GM12878 (cell line): ENCODE measurements at regions not wholly inside any gene's neighbourhood (a gene's known extent, or its start where the extent isn't known, plus 50 kb on each side); places are given as distances from the start of the nearest gene placed in this dataset.

Source experiments
- CHD4 ChIP-seq: fragments of 200-600 bp; sonication (generic); IDR thresholded peaks from 2 replicates; pipeline ENCODE4 v1.6.1; 2016; ENCODE audit warnings: mild to moderate bottlenecking
- ETV6 ChIP-seq, 2 experiments: fragments of 450-650 bp in 1 of 2; IDR thresholded peaks in 1 of 2; conservative IDR thresholded peaks in 1 of 2; 2 replicates each; pipeline ENCODE4 v1.6.1; 2014; ENCODE audit warnings: antibody characterized with exemption in 1 of 2, borderline replicate concordance in 1 of 2, low read depth in 1 of 2, mild to moderate bottlenecking in 1 of 2, moderate library complexity in 1 of 2
- FOS ChIP-seq: IDR thresholded peaks from 3 replicates; pipeline ENCODE4 v1.6.1; 2011; ENCODE audit warnings: borderline replicate concordance; ENCODE audit not compliant: insufficient read length; ENCODE audit errors: extremely low read depth
- MEF2A ChIP-seq: IDR thresholded peaks from 2 replicates; pipeline ENCODE4 v1.6.1; 2011; ENCODE audit warnings: low read depth, mild to moderate bottlenecking, low read length, moderate library complexity; ENCODE audit not compliant: insufficient read depth
- PAX8 ChIP-seq: fragments of 450-650 bp; IDR thresholded peaks from 2 replicates; pipeline ENCODE4 v1.6.1; 2017; ENCODE audit warnings: mild to moderate bottlenecking, moderate library complexity
- RAD21 ChIP-seq: IDR thresholded peaks from 2 replicates; pipeline ENCODE4 v1.6.1; 2011; ENCODE audit warnings: mild to moderate bottlenecking, low read depth, low read length, moderate library complexity; ENCODE audit not compliant: insufficient read depth
- SRF ChIP-seq, 2 experiments: IDR thresholded peaks; 2 replicates each; pipeline ENCODE4 v1.6.1; 2011; ENCODE audit warnings: low read depth in 2 of 2, low read length in 2 of 2, mild to moderate bottlenecking in 1 of 2, moderate library complexity in 1 of 2
- STAT1 ChIP-seq: fragments of 450-650 bp; conservative IDR thresholded peaks from 2 replicates; pipeline ENCODE4 v1.6.1; 2014; ENCODE audit warnings: antibody characterized with exemption, mild to moderate bottlenecking
- TARDBP ChIP-seq: IDR thresholded peaks from 2 replicates; pipeline ENCODE4 v1.6.1; 2016; ENCODE audit warnings: borderline replicate concordance
- YY1 ChIP-seq: IDR thresholded peaks from 2 replicates; pipeline ENCODE4 v1.6.1; 2011; ENCODE audit warnings: low read depth, mild to moderate bottlenecking, low read length
- ZNF622 ChIP-seq: fragments of 450-650 bp; IDR thresholded peaks from 2 replicates; pipeline ENCODE4 v1.6.1; 2017; ENCODE audit warnings: mild to moderate bottlenecking, inconsistent platforms
- ZSCAN29 ChIP-seq: fragments of 450-650 bp; IDR thresholded peaks from 2 replicates; pipeline ENCODE4 v1.6.1; 2017; ENCODE audit warnings: mild to moderate bottlenecking, moderate library complexity
- TF ChIP-seq, protein P1 (sequence below): fragments of 450-650 bp; IDR thresholded peaks from 2 replicates; pipeline ENCODE4 v1.6.1; 2016; ENCODE audit warnings: mild to moderate bottlenecking
- TF ChIP-seq, protein P2 (sequence below): fragments of 450-650 bp; conservative IDR thresholded peaks from 2 replicates; pipeline ENCODE4 v1.6.1; 2017; ENCODE audit warnings: mild to moderate bottlenecking, moderate library complexity

DNA sequence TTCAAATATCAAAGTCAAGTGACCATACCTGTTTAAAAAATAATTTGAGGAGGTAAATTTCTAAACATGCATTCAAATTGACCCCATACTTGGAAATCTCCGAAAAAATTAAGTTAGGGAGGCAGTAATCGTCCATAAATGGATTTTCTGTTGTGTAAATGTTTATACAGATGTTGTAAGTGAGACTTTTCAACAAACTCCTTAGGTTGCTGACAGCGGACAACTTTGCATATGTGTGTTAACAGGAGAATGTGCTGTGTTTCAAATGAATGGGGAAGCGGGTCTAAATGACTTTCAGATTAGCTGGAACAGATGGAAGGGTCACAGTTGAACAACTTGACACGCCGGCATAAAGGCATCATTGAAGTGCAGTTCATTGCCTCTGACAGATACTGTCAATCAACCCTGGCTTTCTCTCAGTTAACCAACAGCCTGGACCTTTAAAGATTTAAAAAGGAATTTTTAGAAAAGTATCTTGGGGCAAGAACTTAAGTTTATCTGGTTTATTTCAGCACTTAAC, 98.2 kb upstream of the DBX1 start (continued):
- TF ChIP-seq PAX8 (no peak), YY1 (no peak), STAT1 (no peak), RAD21 (no peak), ZSCAN29 (no peak), ETV6 (conservative IDR thresholded peaks at IDR 0.05 in 1 of 2, IDR thresholded peaks at IDR 0.05 in 1 of 2; ENCODE audit: borderline replicate concordance in 1 of 2, low read depth in 1 of 2) (no peak), MEF2A (no peak), FOS (no peak), SRF (IDR thresholded peaks at IDR 0.05; ENCODE audit: low read depth in 2 of 2, low read length in 2 of 2) (no peak), TARDBP (no peak), ZNF622 (no peak), CHD4 (no peak)
- TF ChIP-seq, protein P1, sequence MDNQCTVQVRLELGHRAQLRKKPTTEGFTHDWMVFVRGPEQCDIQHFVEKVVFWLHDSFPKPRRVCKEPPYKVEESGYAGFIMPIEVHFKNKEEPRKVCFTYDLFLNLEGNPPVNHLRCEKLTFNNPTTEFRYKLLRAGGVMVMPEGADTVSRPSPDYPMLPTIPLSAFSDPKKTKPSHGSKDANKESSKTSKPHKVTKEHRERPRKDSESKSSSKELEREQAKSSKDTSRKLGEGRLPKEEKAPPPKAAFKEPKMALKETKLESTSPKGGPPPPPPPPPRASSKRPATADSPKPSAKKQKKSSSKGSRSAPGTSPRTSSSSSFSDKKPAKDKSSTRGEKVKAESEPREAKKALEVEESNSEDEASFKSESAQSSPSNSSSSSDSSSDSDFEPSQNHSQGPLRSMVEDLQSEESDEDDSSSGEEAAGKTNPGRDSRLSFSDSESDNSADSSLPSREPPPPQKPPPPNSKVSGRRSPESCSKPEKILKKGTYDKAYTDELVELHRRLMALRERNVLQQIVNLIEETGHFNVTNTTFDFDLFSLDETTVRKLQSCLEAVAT: no peak
- TF ChIP-seq, protein P2, sequence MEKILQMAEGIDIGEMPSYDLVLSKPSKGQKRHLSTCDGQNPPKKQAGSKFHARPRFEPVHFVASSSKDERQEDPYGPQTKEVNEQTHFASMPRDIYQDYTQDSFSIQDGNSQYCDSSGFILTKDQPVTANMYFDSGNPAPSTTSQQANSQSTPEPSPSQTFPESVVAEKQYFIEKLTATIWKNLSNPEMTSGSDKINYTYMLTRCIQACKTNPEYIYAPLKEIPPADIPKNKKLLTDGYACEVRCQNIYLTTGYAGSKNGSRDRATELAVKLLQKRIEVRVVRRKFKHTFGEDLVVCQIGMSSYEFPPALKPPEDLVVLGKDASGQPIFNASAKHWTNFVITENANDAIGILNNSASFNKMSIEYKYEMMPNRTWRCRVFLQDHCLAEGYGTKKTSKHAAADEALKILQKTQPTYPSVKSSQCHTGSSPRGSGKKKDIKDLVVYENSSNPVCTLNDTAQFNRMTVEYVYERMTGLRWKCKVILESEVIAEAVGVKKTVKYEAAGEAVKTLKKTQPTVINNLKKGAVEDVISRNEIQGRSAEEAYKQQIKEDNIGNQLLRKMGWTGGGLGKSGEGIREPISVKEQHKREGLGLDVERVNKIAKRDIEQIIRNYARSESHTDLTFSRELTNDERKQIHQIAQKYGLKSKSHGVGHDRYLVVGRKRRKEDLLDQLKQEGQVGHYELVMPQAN: no peak
